ENCODE measurements at regions not wholly inside any gene's neighbourhood (a gene's known extent, or its start where the extent isn't known, plus 50 kb on each side); places are given as distances from the start of the nearest gene placed in this dataset.

- Histone ChIP-seq H3K27ac (replicated peaks; ENCODE audit: low read length) (no peak overlapping the region), H2BK15ac (ENCODE audit: low read length) (no peak overlapping the region), H3K14ac (ENCODE audit: low read length) (no peak overlapping the region), H3K4me3 (ENCODE audit: low read length in 2 of 2) (no peak overlapping the region), H3K23ac (ENCODE audit: low read depth, low read length, poor library complexity) (no peak overlapping the region), H2BK12ac (ENCODE audit: low read length) (no peak overlapping the region), H3K4me2 (ENCODE audit: insufficient read depth, low read length, poor library complexity, severe bottlenecking) (no peak overlapping the region), H2AK5ac (ENCODE audit: low read depth, low read length) (no peak overlapping the region), H3K9ac (ENCODE audit: low read depth, low read length, poor library complexity) (no peak overlapping the region), H3K79me1 (ENCODE audit: low read depth, low read length) (no peaks in the 10 kb centered on the region), H3K4me1 (ENCODE audit: control insufficient read depth in 2 of 2, insufficient read depth in 1 of 2, low read depth in 1 of 2, low read length in 2 of 2) (peaks cover 0 to 2% of the 10 kb centered on the region in 2 donors), H2BK5ac (ENCODE audit: low read length) (no peak overlapping the region), H3K4ac (ENCODE audit: low read length) (no peak overlapping the region), H2BK120ac (ENCODE audit: low read depth, low read length) (no peak overlapping the region), H3K18ac (ENCODE audit: low read length) (no peak overlapping the region), H4K91ac (ENCODE audit: low read depth, low read length, poor library complexity) (no peak overlapping the region), H2AFZ (ENCODE audit: low read length) (no peak overlapping the region), H3K27me3 (ENCODE audit: control insufficient read depth in 3 of 3, insufficient read depth in 3 of 3, low read depth in 1 of 3, low read length in 3 of 3) (no peaks in the 10 kb centered on the region), H4K8ac (ENCODE audit: low read depth, low read length) (no peak overlapping the region), H3K9me3 (replicated peaks in 1 of 2; ENCODE audit: control insufficient read depth in 2 of 2, insufficient read depth in 1 of 2, low read depth in 1 of 2, low read length in 2 of 2) (no peaks in the 10 kb centered on the region), H3K36me3 (replicated peaks in 1 of 2; ENCODE audit: control insufficient read depth in 2 of 2, insufficient read depth in 2 of 2, low read length in 2 of 2) (no peaks in the 10 kb centered on the region)
- no CpG with 5 or more reads among the region's 12 CpGs for WGBS, 2 donors (ENCODE audit: extremely low coverage in 2 of 2, insufficient read length in 2 of 2, insufficient replicate concordance in 1 of 2)
- no peak for DNase-seq (ENCODE audit: low spot score)
These were observed 284.1 kb downstream of the TRIB2 start for GRCh38 chr2:13000664-13001363.

- Histone ChIP-seq H3K4me1 (ENCODE audit: control insufficient read depth in 2 of 2, insufficient read depth in 1 of 2, low read depth in 1 of 2, low read length in 2 of 2) (peaks cover 0 to 3% of the 10 kb centered on the region in 2 donors), H3K23ac (ENCODE audit: low read depth, low read length, poor library complexity) (no peak overlapping the region), H3K27ac (replicated peaks; ENCODE audit: low read length) (no peak overlapping the region), H3K4ac (ENCODE audit: low read length) (no peak overlapping the region), H3K27me3 (ENCODE audit: control insufficient read depth in 3 of 3, insufficient read depth in 3 of 3, low read depth in 1 of 3, low read length in 3 of 3) (no peaks in the 10 kb centered on the region), H4K91ac (ENCODE audit: low read depth, low read length, poor library complexity) (no peak overlapping the region), H3K18ac (ENCODE audit: low read length) (no peak overlapping the region), H3K14ac (ENCODE audit: low read length) (no peak overlapping the region), H2BK120ac (ENCODE audit: low read depth, low read length) (no peak overlapping the region), H2AK5ac (ENCODE audit: low read depth, low read length) (no peak overlapping the region), H2BK12ac (ENCODE audit: low read length) (no peak overlapping the region), H3K36me3 (replicated peaks in 1 of 2; ENCODE audit: control insufficient read depth in 2 of 2, insufficient read depth in 2 of 2, low read length in 2 of 2) (no peaks in the 10 kb centered on the region), H3K9me3 (replicated peaks in 1 of 2; ENCODE audit: control insufficient read depth in 2 of 2, insufficient read depth in 1 of 2, low read depth in 1 of 2, low read length in 2 of 2) (no peaks in the 10 kb centered on the region), H2AFZ (ENCODE audit: low read length) (no peak overlapping the region), H3K9ac (ENCODE audit: low read depth, low read length, poor library complexity) (no peak overlapping the region), H3K79me1 (ENCODE audit: low read depth, low read length) (no peaks in the 10 kb centered on the region), H2BK15ac (ENCODE audit: low read length) (no peak overlapping the region), H3K4me3 (ENCODE audit: low read length in 2 of 2) (no peak overlapping the region), H4K8ac (ENCODE audit: low read depth, low read length) (no peak overlapping the region), H2BK5ac (ENCODE audit: low read length) (no peak overlapping the region), H3K4me2 (ENCODE audit: insufficient read depth, low read length, poor library complexity, severe bottlenecking) (no peak overlapping the region)
- DNase-seq (ENCODE audit: low spot score), result no peak
- WGBS, 2 donors (ENCODE audit: extremely low coverage in 2 of 2, insufficient read length in 2 of 2, insufficient replicate concordance in 1 of 2), result no CpG with 5 or more reads among the region's 2 CpGs
These were observed 284.7 kb downstream of the TRIB2 start for GRCh38 chr2:13001408-13001807.

GRCh38 chr2:13002536-13003331 lies 286.0 kb downstream of the TRIB2 start:
- Histone ChIP-seq H3K4ac (ENCODE audit: low read length) (no peak overlapping the region), H3K4me2 (ENCODE audit: insufficient read depth, low read length, poor library complexity, severe bottlenecking) (no peak overlapping the region), H2BK120ac (ENCODE audit: low read depth, low read length) (no peak overlapping the region), H3K4me3 (ENCODE audit: low read length in 2 of 2) (no peak overlapping the region), H2AK5ac (ENCODE audit: low read depth, low read length) (no peak overlapping the region), H2AFZ (ENCODE audit: low read length) (no peak overlapping the region), H3K9ac (ENCODE audit: low read depth, low read length, poor library complexity) (no peak overlapping the region), H3K4me1 (ENCODE audit: control insufficient read depth in 2 of 2, insufficient read depth in 1 of 2, low read depth in 1 of 2, low read length in 2 of 2) (peaks cover 1 to 14% of the 10 kb centered on the region in 2 donors), H2BK15ac (ENCODE audit: low read length) (no peak overlapping the region), H3K9me3 (replicated peaks in 1 of 2; ENCODE audit: control insufficient read depth in 2 of 2, insufficient read depth in 1 of 2, low read depth in 1 of 2, low read length in 2 of 2) (no peaks in the 10 kb centered on the region), H3K18ac (ENCODE audit: low read length) (no peak overlapping the region), H3K27me3 (ENCODE audit: control insufficient read depth in 3 of 3, insufficient read depth in 3 of 3, low read depth in 1 of 3, low read length in 3 of 3) (no peaks in the 10 kb centered on the region), H3K23ac (ENCODE audit: low read depth, low read length, poor library complexity) (no peak overlapping the region), H4K91ac (ENCODE audit: low read depth, low read length, poor library complexity) (no peak overlapping the region), H2BK5ac (ENCODE audit: low read length) (no peak overlapping the region), H3K14ac (ENCODE audit: low read length) (no peak overlapping the region), H3K27ac (replicated peaks; ENCODE audit: low read length) (no peak overlapping the region), H3K79me1 (ENCODE audit: low read depth, low read length) (no peaks in the 10 kb centered on the region), H3K36me3 (replicated peaks in 1 of 2; ENCODE audit: control insufficient read depth in 2 of 2, insufficient read depth in 2 of 2, low read length in 2 of 2) (no peaks in the 10 kb centered on the region), H4K8ac (ENCODE audit: low read depth, low read length) (no peak overlapping the region), H2BK12ac (ENCODE audit: low read length) (no peak overlapping the region)
- no peak for DNase-seq (ENCODE audit: low spot score)
- WGBS, 2 donors (ENCODE audit: extremely low coverage in 2 of 2, insufficient read length in 2 of 2, insufficient replicate concordance in 1 of 2), result no CpG with 5 or more reads among the region's 7 CpGs

GRCh38 chr2:13003500-13003899 lies 286.8 kb downstream of the TRIB2 start:
- Histone ChIP-seq H3K4ac (ENCODE audit: low read length) (no peak overlapping the region), H4K91ac (ENCODE audit: low read depth, low read length, poor library complexity) (no peak overlapping the region), H3K18ac (ENCODE audit: low read length) (no peak overlapping the region), H2BK5ac (ENCODE audit: low read length) (no peak overlapping the region), H3K4me2 (ENCODE audit: insufficient read depth, low read length, poor library complexity, severe bottlenecking) (no peak overlapping the region), H3K4me3 (ENCODE audit: low read length in 2 of 2) (no peak overlapping the region), H3K36me3 (replicated peaks in 1 of 2; ENCODE audit: control insufficient read depth in 2 of 2, insufficient read depth in 2 of 2, low read length in 2 of 2) (no peaks in the 10 kb centered on the region), H3K79me1 (ENCODE audit: low read depth, low read length) (no peaks in the 10 kb centered on the region), H3K14ac (ENCODE audit: low read length) (no peak overlapping the region), H3K23ac (ENCODE audit: low read depth, low read length, poor library complexity) (no peak overlapping the region), H3K9me3 (replicated peaks in 1 of 2; ENCODE audit: control insufficient read depth in 2 of 2, insufficient read depth in 1 of 2, low read depth in 1 of 2, low read length in 2 of 2) (no peaks in the 10 kb centered on the region), H2BK12ac (ENCODE audit: low read length) (no peak overlapping the region), H4K8ac (ENCODE audit: low read depth, low read length) (no peak overlapping the region), H2BK120ac (ENCODE audit: low read depth, low read length) (no peak overlapping the region), H3K9ac (ENCODE audit: low read depth, low read length, poor library complexity) (no peak overlapping the region), H2AK5ac (ENCODE audit: low read depth, low read length) (no peak overlapping the region), H2BK15ac (ENCODE audit: low read length) (no peak overlapping the region), H3K4me1 (ENCODE audit: control insufficient read depth in 2 of 2, insufficient read depth in 1 of 2, low read depth in 1 of 2, low read length in 2 of 2) (peaks cover 1 to 15% of the 10 kb centered on the region in 2 donors), H2AFZ (ENCODE audit: low read length) (no peak overlapping the region), H3K27me3 (ENCODE audit: control insufficient read depth in 3 of 3, insufficient read depth in 3 of 3, low read depth in 1 of 3, low read length in 3 of 3) (no peaks in the 10 kb centered on the region), H3K27ac (replicated peaks; ENCODE audit: low read length) (no peak overlapping the region)
- no peak for DNase-seq (ENCODE audit: low spot score)
- no CpG with 5 or more reads among the region's 2 CpGs for WGBS, 2 donors (ENCODE audit: extremely low coverage in 2 of 2, insufficient read length in 2 of 2, insufficient replicate concordance in 1 of 2)

All from neuronal stem cell (in vitro differentiated cells).